ENCODE measurements at regions not wholly inside any gene's neighbourhood (a gene's known extent, or its start where the extent isn't known, plus 50 kb on each side); places are given as distances from the start of the nearest gene placed in this dataset.
A peak's percentile ranks its signal among the peaks of the same experiment; 100 is the strongest.

- H3K36me3 Mint-ChIP-seq, result 0 out of 2 replicates have a peak, but pooled peaks cover 4% of the 10 kb centered on the region
- H3K27ac Mint-ChIP-seq, result no peak overlapping the region
- H3K27me3 Mint-ChIP-seq (ENCODE audit: low read depth), result peaks cover 19% of the 10 kb centered on the region
- TF ChIP-seq MLX (CRISPR knock-in tag; IDR thresholded peaks at IDR 0.05) (no peak), NR1H2 (CRISPR knock-in tag; IDR thresholded peaks at IDR 0.05) (no peak)
- 0 out of 2 replicates have a peak, but pooled peaks have one; percentile 9 for ATAC-seq
- peaks cover 37% of the 10 kb centered on the region for H3K4me1 Mint-ChIP-seq
- no peak for DNase-seq (ENCODE audit: low spot score)
- ChIA-PET POLR2A (no interaction called here), CTCF (interaction anchor here (0.8 kb wide), 1 partner anchor 24 kb away, joined by 4 read pairs; no protein-coding TSS in a partner anchor)
- peaks cover 11% of the 10 kb centered on the region for H3K9me3 Mint-ChIP-seq
- H3K4me3 Mint-ChIP-seq, result no peak overlapping the region
Observed at GRCh38 chr11:134501406-134502152, 89.5 kb upstream of the B3GAT1 start.

GRCh38 chr11:134500621-134501020 lies 88.6 kb upstream of the B3GAT1 start:
- Mint-ChIP-seq H3K27me3 (ENCODE audit: low read depth) (peaks cover 24% of the 10 kb centered on the region), H3K4me3 (no peak overlapping the region), H3K4me1 (peaks cover 37% of the 10 kb centered on the region), H3K9me3 (peaks cover 17% of the 10 kb centered on the region), H3K27ac (no peak overlapping the region), H3K36me3 (0 out of 2 replicates have a peak, but pooled peaks cover 5% of the 10 kb centered on the region)
- TF ChIP-seq AFF4 (CRISPR knock-in tag; IDR thresholded peaks at IDR 0.05; ENCODE audit: borderline replicate concordance), result no peak
- no peak for TF ChIP-seq CBFB (CRISPR knock-in tag; IDR thresholded peaks at IDR 0.05; ENCODE audit: low read depth)
- TF ChIP-seq ZNF263 (CRISPR knock-in tag; IDR thresholded peaks at IDR 0.05; ENCODE audit: low read depth), result no peak
- TF ChIP-seq ZNF512 (CRISPR knock-in tag; IDR thresholded peaks at IDR 0.05; ENCODE audit: borderline replicate concordance), result no peak
- no peak for TF ChIP-seq ZNF317 (CRISPR knock-in tag; IDR thresholded peaks at IDR 0.05; ENCODE audit: borderline replicate concordance, low read depth)
- TF ChIP-seq CDX4 (CRISPR knock-in tag; IDR thresholded peaks at IDR 0.05; ENCODE audit: borderline replicate concordance), result no peak
- TF ChIP-seq MYBL2 (CRISPR knock-in tag; IDR thresholded peaks at IDR 0.05), result no peak
- no peak for TF ChIP-seq IRF1 (CRISPR knock-in tag; IDR thresholded peaks at IDR 0.05)
- no peak for TF ChIP-seq ZNF425 (CRISPR knock-in tag; conservative IDR thresholded peaks at IDR 0.05)
- TF ChIP-seq SMAD3 (CRISPR knock-in tag; IDR thresholded peaks at IDR 0.05; ENCODE audit: borderline replicate concordance), result no peak
- no peak for TF ChIP-seq FOXP1 (CRISPR knock-in tag; IDR thresholded peaks at IDR 0.05; ENCODE audit: borderline replicate concordance)
- TF ChIP-seq TP53 (CRISPR knock-in tag; IDR thresholded peaks at IDR 0.05), result no peak
- no peak for TF ChIP-seq SOX15 (CRISPR knock-in tag; IDR thresholded peaks at IDR 0.05)
- no peak for TF ChIP-seq ZNF121 (CRISPR knock-in tag; IDR thresholded peaks at IDR 0.05)
- ATAC-seq (no peak), DNase-seq (ENCODE audit: low spot score) (peak; percentile 0)
- ChIA-PET POLR2A (no interaction called here), CTCF (no interaction called here)

Measured in WTC11 (cell line).